K562 (cell line): ENCODE measurements at regions not wholly inside any gene's neighbourhood (a gene's known extent, or its start where the extent isn't known, plus 50 kb on each side); places are given as distances from the start of the nearest gene placed in this dataset.
A peak's percentile ranks its signal among the peaks of the same experiment; 100 is the strongest.

Source experiments
- CBFA2T2 ChIP-seq: fragments of 450-650 bp; conservative IDR thresholded peaks from 2 replicates; pipeline ENCODE4 v1.6.1; 2017; ENCODE audit warnings: mild to moderate bottlenecking
- CCAR2 ChIP-seq: fragments of 200-400 bp; formaldehyde crosslinking; IDR thresholded peaks from 2 replicates; pipeline ENCODE4 v1.6.1; 2017; ENCODE audit warnings: mild to moderate bottlenecking, low read depth, low read length
- CREB1 ChIP-seq, 2 experiments: sonication (generic) in 1 of 2; formaldehyde crosslinking in 1 of 2; IDR thresholded peaks; 2 replicates each; pipeline versions ENCODE4 v1.6.1 to v1.8.0; 2012 to 2022; ENCODE audit warnings: inconsistent platforms in 1 of 2, mild to moderate bottlenecking in 1 of 2, missing genetic modification reagents in 1 of 2, moderate library complexity in 1 of 2
- EP300 ChIP-seq: IDR thresholded peaks from 2 replicates; pipeline ENCODE4 v1.6.1; 2012; ENCODE audit warnings: low read length, improper control_type of control experiment
- ETV1 ChIP-seq: fragments of 450-650 bp; conservative IDR thresholded peaks from 2 replicates; pipeline ENCODE4 v1.6.1; 2016; ENCODE audit warnings: missing genetic modification characterization, control low read depth, low read depth, missing compliant biosample characterization
- GABPA ChIP-seq: fragments of 200-800 bp; sonication (Bioruptor generic); conservative IDR thresholded peaks from 2 replicates; pipeline ENCODE4 v1.6.1; 2016; ENCODE audit warnings: low read depth, missing genetic modification characterization, missing compliant biosample characterization
- KLF16 ChIP-seq: IDR thresholded peaks from 2 replicates; pipeline ENCODE4 v1.6.1; 2016; ENCODE audit warnings: antibody characterized with exemption
- LEF1 ChIP-seq: fragments of 450-650 bp; IDR thresholded peaks from 2 replicates; pipeline ENCODE4 v1.6.1; 2016; ENCODE audit warnings: mild to moderate bottlenecking
- MTA2 ChIP-seq: fragments of 450-650 bp; IDR thresholded peaks from 2 replicates; pipeline ENCODE4 v1.6.1; 2016; ENCODE audit warnings: low read depth
- NFIC ChIP-seq: fragments of 450-650 bp; IDR thresholded peaks from 2 replicates; pipeline ENCODE4 v1.6.1; 2017; ENCODE audit warnings: mild to moderate bottlenecking, inconsistent platforms
- NFIX ChIP-seq: fragments of 250-450 bp; sonication (Bioruptor Pico); IDR thresholded peaks from 2 replicates; pipeline ENCODE4 v1.4.0; 2020; ENCODE audit warnings: low read depth, mild to moderate bottlenecking, moderate library complexity
- NR2C1 ChIP-seq, 2 experiments: fragments of 450-650 bp; IDR thresholded peaks; 2 replicates each; pipeline ENCODE4 v1.6.1; 2017; ENCODE audit warnings: mild to moderate bottlenecking in 2 of 2, antibody characterized with exemption in 1 of 2, inconsistent platforms in 1 of 2, missing compliant biosample characterization in 1 of 2, missing genetic modification characterization in 1 of 2
- NUFIP1 ChIP-seq: fragments of 450-650 bp; IDR thresholded peaks from 2 replicates; pipeline ENCODE4 v1.6.1; 2018; ENCODE audit not compliant: partially characterized antibody
- POLR2AphosphoS5 ChIP-seq: IDR thresholded peaks from 2 replicates; pipeline ENCODE4 v1.6.1; 2011; ENCODE audit warnings: mild to moderate bottlenecking, low read depth, low read length, moderate library complexity; ENCODE audit not compliant: control insufficient read depth, insufficient read depth
- RNF2 ChIP-seq: sonication (generic); IDR thresholded peaks from 2 replicates; pipeline ENCODE4 v1.6.1; 2016
- SMARCC2 ChIP-seq: fragments of 450-650 bp; IDR thresholded peaks from 2 replicates; pipeline ENCODE4 v1.6.1; 2017; ENCODE audit warnings: antibody characterized with exemption, moderate library complexity, mild to moderate bottlenecking, low read depth
- TAL1 ChIP-seq: fragments of 450-650 bp; IDR thresholded peaks from 2 replicates; pipeline ENCODE4 v1.6.1; 2016; ENCODE audit warnings: mild to moderate bottlenecking
- TCF3 ChIP-seq: sonication (generic); formaldehyde crosslinking; IDR thresholded peaks from 2 replicates; pipeline ENCODE4 v1.4.0; 2020; ENCODE audit warnings: mild to moderate bottlenecking, missing genetic modification reagents
- TRIM24 ChIP-seq, 2 experiments: fragments of 450-650 bp; IDR thresholded peaks; 2 replicates each; pipeline ENCODE4 v1.6.1; 2016
- ZNF778 ChIP-seq: fragments of 450-650 bp; formaldehyde crosslinking; IDR thresholded peaks from 2 replicates; pipeline ENCODE4 v1.4.0; 2020; ENCODE audit warnings: mild to moderate bottlenecking, moderate library complexity
- TF ChIP-seq, protein P1 (sequence below): fragments of 450-650 bp; IDR thresholded peaks from 2 replicates; pipeline ENCODE4 v1.7.1; 2018; ENCODE audit warnings: mild to moderate bottlenecking, low read depth; ENCODE audit not compliant: partially characterized antibody
- TF ChIP-seq, protein P2 (sequence below): sonication (generic); formaldehyde crosslinking; IDR thresholded peaks from 2 replicates; pipeline ENCODE4 v1.8.0; 2022; ENCODE audit warnings: mild to moderate bottlenecking, missing genetic modification reagents
- TF ChIP-seq, protein P3 (sequence below): fragments of 450-650 bp; IDR thresholded peaks from 2 replicates; pipeline ENCODE4 v1.6.1; 2016; ENCODE audit warnings: borderline replicate concordance
- TF ChIP-seq, protein P4 (sequence below): fragments of 450-650 bp; IDR thresholded peaks from 2 replicates; pipeline ENCODE4 v1.6.1; 2016; ENCODE audit warnings: antibody characterized with exemption

DNA sequence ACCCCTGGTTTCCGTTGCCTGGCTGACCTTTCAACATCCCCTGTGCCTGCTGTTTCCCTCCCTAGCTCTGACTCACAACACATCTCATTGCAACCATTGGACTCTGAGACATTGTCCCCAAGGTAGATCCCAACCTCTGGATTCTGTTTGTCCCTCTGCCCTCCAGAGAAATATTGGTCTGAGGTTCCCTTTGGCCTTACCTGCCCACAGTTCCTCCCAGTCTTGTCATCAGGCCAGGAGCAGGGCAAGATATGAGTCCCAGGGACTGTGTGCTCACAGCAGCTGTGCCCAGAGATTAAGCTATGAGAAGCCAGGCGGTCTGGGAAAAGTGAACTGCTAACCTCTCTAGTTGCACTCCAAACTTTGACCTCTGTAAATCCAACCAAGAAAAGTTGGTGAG is 168.2 kb upstream of the NR2F2 start (continued):
- TF ChIP-seq, protein P1, sequence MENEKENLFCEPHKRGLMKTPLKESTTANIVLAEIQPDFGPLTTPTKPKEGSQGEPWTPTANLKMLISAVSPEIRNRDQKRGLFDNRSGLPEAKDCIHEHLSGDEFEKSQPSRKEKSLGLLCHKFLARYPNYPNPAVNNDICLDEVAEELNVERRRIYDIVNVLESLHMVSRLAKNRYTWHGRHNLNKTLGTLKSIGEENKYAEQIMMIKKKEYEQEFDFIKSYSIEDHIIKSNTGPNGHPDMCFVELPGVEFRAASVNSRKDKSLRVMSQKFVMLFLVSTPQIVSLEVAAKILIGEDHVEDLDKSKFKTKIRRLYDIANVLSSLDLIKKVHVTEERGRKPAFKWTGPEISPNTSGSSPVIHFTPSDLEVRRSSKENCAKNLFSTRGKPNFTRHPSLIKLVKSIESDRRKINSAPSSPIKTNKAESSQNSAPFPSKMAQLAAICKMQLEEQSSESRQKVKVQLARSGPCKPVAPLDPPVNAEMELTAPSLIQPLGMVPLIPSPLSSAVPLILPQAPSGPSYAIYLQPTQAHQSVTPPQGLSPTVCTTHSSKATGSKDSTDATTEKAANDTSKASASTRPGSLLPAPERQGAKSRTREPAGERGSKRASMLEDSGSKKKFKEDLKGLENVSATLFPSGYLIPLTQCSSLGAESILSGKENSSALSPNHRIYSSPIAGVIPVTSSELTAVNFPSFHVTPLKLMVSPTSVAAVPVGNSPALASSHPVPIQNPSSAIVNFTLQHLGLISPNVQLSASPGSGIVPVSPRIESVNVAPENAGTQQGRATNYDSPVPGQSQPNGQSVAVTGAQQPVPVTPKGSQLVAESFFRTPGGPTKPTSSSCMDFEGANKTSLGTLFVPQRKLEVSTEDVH = no peak
- TF ChIP-seq NFIC (peak; percentile 59), EP300 (peak; percentile 50; the same call in 1 of the 2 replicates), TCF3 (peak; percentile 78), TAL1 (peak; percentile 68; the same call in 1 of the 2 replicates), LEF1 (no peak), NFIX (no peak), ETV1 (tag) (no peak), CBFA2T2 (peak; percentile 72), NUFIP1 (no peak), TRIM24 (IDR thresholded peaks at IDR 0.05) (peak; percentile 38 to 40; a peak in 2 of 4 replicates), POLR2AphosphoS5 (peak; percentile 81), KLF16 (0 out of 2 replicates have a peak, but pooled peaks have one; percentile 10), CREB1 (IDR thresholded peaks at IDR 0.05) (0 out of 2 replicates have a peak, but pooled peaks have one; percentile 33), CREB1 (CRISPR knock-in tag; IDR thresholded peaks at IDR 0.05) (no peak), ZNF778 (CRISPR knock-in tag) (no peak), SMARCC2 (0 out of 2 replicates have a peak, but pooled peaks have one; percentile 21), GABPA (tag) (no peak), MTA2 (0 out of 2 replicates have a peak, but pooled peaks have one; percentile 8), NR2C1 (IDR thresholded peaks at IDR 0.05) (peak; percentile 94), NR2C1 (tag; IDR thresholded peaks at IDR 0.05) (peak; percentile 85), CCAR2 (no peak), RNF2 (no peak)
- TF ChIP-seq, protein P2, sequence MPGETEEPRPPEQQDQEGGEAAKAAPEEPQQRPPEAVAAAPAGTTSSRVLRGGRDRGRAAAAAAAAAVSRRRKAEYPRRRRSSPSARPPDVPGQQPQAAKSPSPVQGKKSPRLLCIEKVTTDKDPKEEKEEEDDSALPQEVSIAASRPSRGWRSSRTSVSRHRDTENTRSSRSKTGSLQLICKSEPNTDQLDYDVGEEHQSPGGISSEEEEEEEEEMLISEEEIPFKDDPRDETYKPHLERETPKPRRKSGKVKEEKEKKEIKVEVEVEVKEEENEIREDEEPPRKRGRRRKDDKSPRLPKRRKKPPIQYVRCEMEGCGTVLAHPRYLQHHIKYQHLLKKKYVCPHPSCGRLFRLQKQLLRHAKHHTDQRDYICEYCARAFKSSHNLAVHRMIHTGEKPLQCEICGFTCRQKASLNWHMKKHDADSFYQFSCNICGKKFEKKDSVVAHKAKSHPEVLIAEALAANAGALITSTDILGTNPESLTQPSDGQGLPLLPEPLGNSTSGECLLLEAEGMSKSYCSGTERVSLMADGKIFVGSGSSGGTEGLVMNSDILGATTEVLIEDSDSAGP (CRISPR knock-in tag) = no peak
- TF ChIP-seq, protein P3, sequence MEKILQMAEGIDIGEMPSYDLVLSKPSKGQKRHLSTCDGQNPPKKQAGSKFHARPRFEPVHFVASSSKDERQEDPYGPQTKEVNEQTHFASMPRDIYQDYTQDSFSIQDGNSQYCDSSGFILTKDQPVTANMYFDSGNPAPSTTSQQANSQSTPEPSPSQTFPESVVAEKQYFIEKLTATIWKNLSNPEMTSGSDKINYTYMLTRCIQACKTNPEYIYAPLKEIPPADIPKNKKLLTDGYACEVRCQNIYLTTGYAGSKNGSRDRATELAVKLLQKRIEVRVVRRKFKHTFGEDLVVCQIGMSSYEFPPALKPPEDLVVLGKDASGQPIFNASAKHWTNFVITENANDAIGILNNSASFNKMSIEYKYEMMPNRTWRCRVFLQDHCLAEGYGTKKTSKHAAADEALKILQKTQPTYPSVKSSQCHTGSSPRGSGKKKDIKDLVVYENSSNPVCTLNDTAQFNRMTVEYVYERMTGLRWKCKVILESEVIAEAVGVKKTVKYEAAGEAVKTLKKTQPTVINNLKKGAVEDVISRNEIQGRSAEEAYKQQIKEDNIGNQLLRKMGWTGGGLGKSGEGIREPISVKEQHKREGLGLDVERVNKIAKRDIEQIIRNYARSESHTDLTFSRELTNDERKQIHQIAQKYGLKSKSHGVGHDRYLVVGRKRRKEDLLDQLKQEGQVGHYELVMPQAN = no peak
- TF ChIP-seq, protein P4, sequence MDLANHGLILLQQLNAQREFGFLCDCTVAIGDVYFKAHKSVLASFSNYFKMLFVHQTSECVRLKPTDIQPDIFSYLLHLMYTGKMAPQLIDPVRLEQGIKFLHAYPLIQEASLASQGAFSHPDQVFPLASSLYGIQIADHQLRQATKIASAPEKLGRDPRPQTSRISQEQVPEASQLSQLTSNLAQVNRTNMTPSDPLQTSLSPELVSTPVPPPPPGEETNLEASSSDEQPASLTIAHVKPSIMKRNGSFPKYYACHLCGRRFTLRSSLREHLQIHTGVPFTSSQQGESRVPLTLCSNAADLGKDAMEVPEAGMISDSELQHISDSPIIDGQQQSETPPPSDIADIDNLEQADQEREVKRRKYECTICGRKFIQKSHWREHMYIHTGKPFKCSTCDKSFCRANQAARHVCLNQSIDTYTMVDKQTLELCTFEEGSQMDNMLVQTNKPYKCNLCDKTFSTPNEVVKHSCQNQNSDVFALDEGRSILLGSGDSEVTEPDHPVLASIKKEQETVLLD = peak; percentile 22; the same call in 1 of the 2 replicates
- TF ChIP-seq, all 486 proteins: peak for 26
